ENCODE measurements at regions not wholly inside any gene's neighbourhood (a gene's known extent, or its start where the extent isn't known, plus 50 kb on each side); places are given as distances from the start of the nearest gene placed in this dataset.

DNA sequence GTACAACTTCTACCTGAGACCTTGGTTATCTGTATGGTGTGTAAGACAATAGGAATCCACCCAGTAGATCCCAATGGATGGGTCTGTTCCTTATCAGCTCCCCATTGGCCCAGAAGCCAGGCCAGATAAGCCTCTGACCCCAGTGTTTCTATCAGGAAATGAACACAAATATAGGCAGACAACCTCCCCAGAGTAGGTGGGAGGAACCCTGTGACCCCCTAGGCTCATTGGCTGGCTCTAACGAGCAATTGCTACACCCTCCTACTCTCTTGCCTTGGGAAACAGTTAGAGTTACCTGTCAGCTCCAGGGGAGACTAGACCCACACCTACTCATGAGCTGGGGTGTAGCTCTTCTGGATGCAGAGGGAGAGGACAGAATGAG, 299.9 kb downstream of the UACA start:
- Histone ChIP-seq H3K4me1 (ENCODE audit: control insufficient read depth, insufficient read depth, low read length) (peaks cover 24% of the 10 kb centered on the region), H3K9me3 (ENCODE audit: control insufficient read depth, low read length) (no peaks in the 10 kb centered on the region), H3K27me3 (replicated peaks; ENCODE audit: control insufficient read depth, insufficient read depth, low read length) (peaks cover 22% of the 10 kb centered on the region), H3K9ac (ENCODE audit: low read length) (no peak overlapping the region), H3K4me3 (ENCODE audit: low read length) (no peak overlapping the region), H3K36me3 (ENCODE audit: control insufficient read depth, insufficient read depth, low read length, severe bottlenecking) (no peaks in the 10 kb centered on the region)
- DNase-seq (ENCODE audit: low read depth) = no peak

DNA sequence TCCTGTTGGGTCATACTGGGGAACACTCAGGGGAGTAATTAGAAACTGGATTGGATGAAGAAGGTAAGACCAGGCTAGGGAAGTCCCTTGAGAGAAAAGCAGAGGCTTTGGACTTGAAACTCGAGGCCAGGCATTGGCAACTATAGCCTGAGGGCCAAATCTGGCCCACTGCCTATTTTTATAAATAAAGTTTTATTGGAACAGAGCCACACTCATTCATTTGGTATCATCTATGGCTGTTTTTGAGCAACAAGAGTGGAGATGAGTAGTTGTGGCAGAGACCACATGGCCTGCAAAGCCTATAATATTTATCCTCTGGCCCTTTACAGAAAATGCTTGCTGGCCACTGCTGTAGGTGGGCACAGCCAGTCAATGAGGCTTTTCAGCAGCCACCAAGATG, 301.4 kb downstream of the UACA start:
- Histone ChIP-seq H3K4me3 (ENCODE audit: low read length) (no peak overlapping the region), H3K36me3 (ENCODE audit: control insufficient read depth, insufficient read depth, low read length, severe bottlenecking) (no peaks in the 10 kb centered on the region), H3K27me3 (replicated peaks; ENCODE audit: control insufficient read depth, insufficient read depth, low read length) (peaks cover 17% of the 10 kb centered on the region), H3K9ac (ENCODE audit: low read length) (no peak overlapping the region), H3K4me1 (ENCODE audit: control insufficient read depth, insufficient read depth, low read length) (peaks cover 24% of the 10 kb centered on the region), H3K9me3 (ENCODE audit: control insufficient read depth, low read length) (no peaks in the 10 kb centered on the region)
- no peak for DNase-seq (ENCODE audit: low read depth)

DNA sequence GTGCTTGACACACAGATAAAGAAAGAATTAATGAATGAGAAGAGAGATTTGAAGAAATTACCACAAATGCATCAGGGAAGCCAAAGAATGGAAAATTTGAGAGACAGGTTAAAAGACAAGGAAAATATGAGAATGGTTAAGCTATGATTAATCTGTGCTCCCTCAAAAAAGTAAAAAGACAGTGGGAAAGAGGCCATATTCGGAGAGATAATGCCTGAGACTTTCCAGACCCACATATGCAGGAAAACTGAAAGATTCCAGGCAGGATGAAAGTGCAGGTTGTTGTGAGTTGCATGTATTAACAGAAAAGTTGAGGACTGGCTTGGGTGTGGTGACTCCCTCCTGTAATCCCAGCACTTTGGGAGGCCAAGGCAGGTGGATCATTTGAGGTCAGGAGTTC, 302.3 kb downstream of the UACA start:
- Histone ChIP-seq H3K9ac (ENCODE audit: low read length) (no peak overlapping the region), H3K4me3 (ENCODE audit: low read length) (no peak overlapping the region), H3K27me3 (replicated peaks; ENCODE audit: control insufficient read depth, insufficient read depth, low read length) (peaks cover 17% of the 10 kb centered on the region), H3K9me3 (ENCODE audit: control insufficient read depth, low read length) (no peaks in the 10 kb centered on the region), H3K36me3 (ENCODE audit: control insufficient read depth, insufficient read depth, low read length, severe bottlenecking) (no peaks in the 10 kb centered on the region), H3K4me1 (ENCODE audit: control insufficient read depth, insufficient read depth, low read length) (peaks cover 24% of the 10 kb centered on the region)
- no peak for DNase-seq (ENCODE audit: low read depth)

DNA sequence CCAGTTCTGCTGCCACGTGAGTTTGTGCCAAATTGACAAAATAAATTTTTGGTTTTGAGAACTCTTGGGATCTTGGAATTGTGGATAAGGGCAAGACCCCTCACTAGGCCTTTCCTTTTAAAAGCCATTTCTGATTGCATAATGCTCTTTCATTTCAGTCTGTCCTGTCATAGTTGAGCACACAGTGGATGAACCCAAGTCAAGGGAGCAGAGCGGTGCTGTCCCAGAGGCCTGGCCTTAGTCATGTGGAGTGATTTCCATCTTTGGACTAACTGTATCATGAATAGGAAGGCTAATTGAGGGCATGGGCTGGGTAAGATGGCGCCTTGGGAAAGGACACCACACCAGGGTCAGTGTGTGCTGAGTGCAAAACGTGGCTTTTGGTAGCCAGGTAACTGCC, 304.0 kb downstream of the UACA start:
- no peaks in the 10 kb centered on the region for H3K36me3 ChIP-seq (ENCODE audit: control insufficient read depth, insufficient read depth, low read length, severe bottlenecking)
- peaks cover 24% of the 10 kb centered on the region for H3K4me1 ChIP-seq (ENCODE audit: control insufficient read depth, insufficient read depth, low read length)
- no peaks in the 10 kb centered on the region for H3K9me3 ChIP-seq (ENCODE audit: control insufficient read depth, low read length)
- peaks cover 11% of the 10 kb centered on the region for H3K27me3 ChIP-seq (replicated peaks; ENCODE audit: control insufficient read depth, insufficient read depth, low read length)
- no peak overlapping the region for H3K9ac ChIP-seq (ENCODE audit: low read length)
- no peak overlapping the region for H3K4me3 ChIP-seq (ENCODE audit: low read length)
- no peak for DNase-seq (ENCODE audit: low read depth)

DNA sequence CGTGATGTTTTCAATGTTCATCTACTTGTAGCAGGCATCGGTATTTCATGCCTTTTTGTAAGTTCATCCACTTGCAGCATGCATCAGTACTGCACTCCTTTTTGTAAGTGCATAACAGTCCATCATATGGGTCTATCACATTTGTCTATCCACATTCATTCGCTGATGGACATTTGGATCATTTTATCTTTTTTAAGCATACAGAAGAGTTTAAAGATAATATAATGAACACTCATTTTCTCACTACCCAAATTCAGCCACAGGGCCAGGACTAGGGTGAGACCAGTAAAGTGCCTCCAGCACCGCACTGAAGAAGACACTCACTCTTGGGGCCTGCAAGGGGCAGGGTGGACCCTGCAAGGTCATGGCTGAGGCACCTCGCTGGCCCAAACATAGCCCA, 309.6 kb downstream of the UACA start:
- no peak for DNase-seq (ENCODE audit: low read depth)
- Histone ChIP-seq H3K4me3 (ENCODE audit: low read length) (no peak overlapping the region), H3K9me3 (ENCODE audit: control insufficient read depth, low read length) (no peaks in the 10 kb centered on the region), H3K36me3 (ENCODE audit: control insufficient read depth, insufficient read depth, low read length, severe bottlenecking) (no peaks in the 10 kb centered on the region), H3K27me3 (replicated peaks; ENCODE audit: control insufficient read depth, insufficient read depth, low read length) (peaks cover 30% of the 10 kb centered on the region), H3K9ac (ENCODE audit: low read length) (no peak overlapping the region), H3K4me1 (ENCODE audit: control insufficient read depth, insufficient read depth, low read length) (no peaks in the 10 kb centered on the region)

DNA sequence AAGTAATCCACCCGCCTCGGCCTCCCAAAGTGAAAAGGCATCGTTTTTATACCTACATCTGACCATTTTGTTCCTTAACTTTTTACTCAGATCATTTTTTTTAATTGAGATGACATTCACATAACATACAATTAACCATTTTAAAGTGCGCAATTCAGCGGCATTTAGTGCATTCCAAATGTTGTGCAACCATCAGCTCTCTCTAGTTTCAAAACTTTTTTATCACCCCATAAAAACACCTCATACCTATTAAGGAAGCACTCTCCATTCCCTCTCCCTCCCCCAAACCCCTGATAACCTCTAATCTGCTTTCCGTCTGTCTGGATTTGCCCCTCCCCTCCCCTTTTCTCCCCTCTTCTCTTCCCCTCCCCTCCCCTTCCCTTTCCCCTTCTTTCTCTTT, 310.1 kb downstream of the UACA start:
- no peaks in the 10 kb centered on the region for H3K4me1 ChIP-seq (ENCODE audit: control insufficient read depth, insufficient read depth, low read length)

DNA sequence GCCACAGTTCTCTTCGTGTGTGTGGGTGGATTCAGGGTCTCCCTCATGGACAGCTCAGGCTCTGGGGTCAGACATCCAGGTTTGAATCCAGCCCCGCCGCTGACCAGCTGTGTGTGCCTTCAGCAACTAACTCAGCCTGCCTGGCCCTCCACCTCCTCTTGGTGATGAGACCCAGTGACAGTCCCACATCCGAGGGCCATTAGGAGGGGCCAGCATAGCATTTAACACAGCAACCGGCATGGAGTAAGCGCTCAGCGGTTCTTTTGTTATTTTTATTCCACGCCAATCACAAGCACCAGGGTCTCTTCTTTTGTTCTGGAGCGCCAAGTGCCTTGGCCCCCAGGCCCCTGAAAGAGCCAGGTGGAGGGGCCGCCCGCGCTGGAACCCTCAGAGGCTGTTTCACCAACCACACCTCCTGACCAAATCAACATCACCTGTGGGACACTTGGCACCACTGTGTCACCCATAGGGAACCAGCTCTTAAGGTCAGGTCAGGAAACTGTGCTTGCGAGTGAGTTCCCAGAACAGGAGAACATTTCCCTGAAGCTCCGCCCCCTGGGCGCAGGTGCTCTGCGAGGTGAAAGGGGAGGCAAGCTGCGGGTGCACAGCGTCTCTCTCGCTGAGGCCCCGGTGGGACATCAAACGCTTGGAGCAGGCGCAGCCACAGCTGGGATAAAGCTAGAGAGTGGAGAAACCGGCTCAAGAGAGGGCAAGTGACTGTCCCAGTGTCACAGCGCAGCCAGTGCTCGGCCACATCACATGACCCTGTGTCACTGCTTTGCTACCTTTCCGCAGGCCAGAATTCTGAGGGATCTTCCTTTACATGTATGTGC, 311.3 kb downstream of the UACA start:
- no peak for DNase-seq (ENCODE audit: low read depth)

More for the DNA sequence above, 310.1 kb downstream of the UACA start:
- H3K36me3 ChIP-seq (ENCODE audit: control insufficient read depth, insufficient read depth, low read length, severe bottlenecking) = no peaks in the 10 kb centered on the region
- H3K4me3 ChIP-seq (ENCODE audit: low read length) = no peak overlapping the region
- no peak overlapping the region for H3K9ac ChIP-seq (ENCODE audit: low read length)
- DNase-seq (ENCODE audit: low read depth) = no peak
- H3K27me3 ChIP-seq (replicated peaks; ENCODE audit: control insufficient read depth, insufficient read depth, low read length) = peaks cover 32% of the 10 kb centered on the region
- H3K9me3 ChIP-seq (ENCODE audit: control insufficient read depth, low read length) = no peaks in the 10 kb centered on the region

DNA sequence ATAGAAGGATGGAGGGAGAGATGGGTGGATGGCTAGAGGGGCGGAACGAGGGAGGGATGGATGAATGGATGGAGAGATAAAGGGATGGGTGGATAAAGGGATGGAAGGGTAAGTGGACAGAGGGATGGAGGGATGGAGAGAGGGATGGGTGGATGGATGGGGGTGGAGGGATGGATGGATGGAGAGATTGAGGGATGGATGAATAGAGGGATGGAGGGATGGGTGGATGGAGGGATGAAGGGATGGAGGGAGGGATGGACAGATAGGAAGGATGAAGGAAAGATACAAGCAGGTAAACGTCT, 313.3 kb downstream of the UACA start:
- no peak for DNase-seq (ENCODE audit: low read depth)
- Histone ChIP-seq H3K4me3 (ENCODE audit: low read length) (no peak overlapping the region), H3K27me3 (replicated peaks; ENCODE audit: control insufficient read depth, insufficient read depth, low read length) (peaks cover 35% of the 10 kb centered on the region), H3K9me3 (ENCODE audit: control insufficient read depth, low read length) (no peaks in the 10 kb centered on the region), H3K9ac (ENCODE audit: low read length) (no peak overlapping the region), H3K36me3 (ENCODE audit: control insufficient read depth, insufficient read depth, low read length, severe bottlenecking) (no peaks in the 10 kb centered on the region), H3K4me1 (ENCODE audit: control insufficient read depth, insufficient read depth, low read length) (peaks cover 13% of the 10 kb centered on the region)

More for the DNA sequence above, 311.3 kb downstream of the UACA start:
- peaks cover 32% of the 10 kb centered on the region for H3K27me3 ChIP-seq (replicated peaks; ENCODE audit: control insufficient read depth, insufficient read depth, low read length)
- H3K36me3 ChIP-seq (ENCODE audit: control insufficient read depth, insufficient read depth, low read length, severe bottlenecking) = no peaks in the 10 kb centered on the region
- H3K9ac ChIP-seq (ENCODE audit: low read length) = no peak overlapping the region
- no peak overlapping the region for H3K4me3 ChIP-seq (ENCODE audit: low read length)
- H3K9me3 ChIP-seq (ENCODE audit: control insufficient read depth, low read length) = no peaks in the 10 kb centered on the region
- peaks cover 11% of the 10 kb centered on the region for H3K4me1 ChIP-seq (ENCODE audit: control insufficient read depth, insufficient read depth, low read length)

DNA sequence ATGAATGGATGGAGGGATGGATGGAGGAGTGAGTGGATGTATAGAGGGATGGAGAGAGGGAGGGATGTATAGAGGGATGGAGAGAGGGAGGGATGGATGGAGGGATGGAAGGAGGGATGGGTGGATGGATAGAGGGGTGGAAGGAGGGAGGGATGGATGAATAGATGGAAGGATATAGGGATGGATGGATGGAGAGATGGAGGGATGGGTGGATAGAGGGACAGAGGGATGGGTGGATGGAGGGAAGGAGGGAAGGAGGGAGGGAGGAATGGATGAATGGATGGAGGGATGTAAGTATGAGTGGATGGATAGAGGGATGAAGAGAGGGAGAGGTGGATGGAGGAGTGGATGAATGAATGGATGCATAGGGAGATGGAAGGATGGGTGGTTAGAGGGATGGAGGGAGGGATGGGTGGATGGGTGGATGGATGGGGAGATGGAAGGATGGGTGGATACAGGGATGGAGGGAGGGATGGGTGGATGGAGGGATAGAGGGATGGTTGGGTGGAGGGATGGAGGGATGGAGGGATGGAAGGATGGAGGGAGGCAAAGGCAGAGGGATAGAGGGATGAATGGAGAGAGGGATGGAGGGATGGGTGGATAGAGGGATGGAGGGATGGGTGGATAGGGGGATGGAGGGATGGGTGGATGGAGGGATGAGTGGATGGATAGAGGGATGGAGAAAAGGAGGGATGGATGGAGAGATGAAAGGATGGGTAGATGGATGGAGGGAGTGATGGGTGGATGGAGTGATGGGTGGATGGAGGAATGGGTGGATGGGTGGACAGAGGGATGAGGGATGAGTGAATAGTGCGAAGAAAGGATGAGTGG, 313.8 kb downstream of the UACA start:
- H3K4me3 ChIP-seq (ENCODE audit: low read length) = no peak overlapping the region
- no peaks in the 10 kb centered on the region for H3K36me3 ChIP-seq (ENCODE audit: control insufficient read depth, insufficient read depth, low read length, severe bottlenecking)
- no peaks in the 10 kb centered on the region for H3K9me3 ChIP-seq (ENCODE audit: control insufficient read depth, low read length)
- H3K4me1 ChIP-seq (ENCODE audit: control insufficient read depth, insufficient read depth, low read length) = peaks cover 13% of the 10 kb centered on the region
- peaks cover 40% of the 10 kb centered on the region for H3K27me3 ChIP-seq (replicated peaks; ENCODE audit: control insufficient read depth, insufficient read depth, low read length)
- DNase-seq (ENCODE audit: low read depth) = no peak
- H3K9ac ChIP-seq (ENCODE audit: low read length) = no peak overlapping the region

DNA sequence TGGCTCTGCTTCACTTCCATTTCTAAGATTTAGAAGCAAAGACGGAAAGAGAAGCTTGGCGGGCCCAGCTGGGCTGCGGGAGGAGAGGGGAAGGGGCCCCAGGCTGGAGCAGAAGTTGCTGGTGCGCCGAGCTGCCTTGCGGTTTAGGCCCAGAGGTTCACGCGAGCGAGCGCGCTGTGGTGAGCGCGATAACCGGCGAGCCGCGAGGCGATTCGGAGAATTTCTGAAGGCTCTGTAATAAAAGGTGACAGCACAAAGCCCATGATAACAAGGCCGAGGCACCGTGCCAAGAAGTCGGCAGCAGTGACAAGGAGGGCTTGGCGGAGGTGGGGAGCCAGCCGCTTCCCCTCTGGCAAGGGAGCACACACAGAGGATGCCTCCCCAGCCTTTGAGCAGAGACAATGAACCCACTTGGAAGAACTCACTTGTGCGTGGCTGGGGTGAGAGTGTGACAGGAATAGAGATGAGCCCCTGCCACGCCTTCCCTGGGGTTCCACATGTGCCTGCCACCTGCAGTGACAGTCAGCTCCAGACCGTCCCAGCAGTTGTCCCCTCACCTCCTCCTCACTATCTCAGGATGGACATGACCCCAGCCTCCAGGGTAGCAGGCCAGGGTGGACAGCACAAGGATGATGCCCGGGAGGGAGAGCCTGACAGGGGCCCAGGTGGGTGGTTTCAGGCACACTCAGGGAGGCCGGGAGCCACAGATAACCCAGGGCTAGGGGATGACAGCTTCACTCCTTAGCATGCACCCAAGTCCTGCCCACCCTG, 315.2 kb downstream of the UACA start:
- peaks cover 54% of the 10 kb centered on the region for H3K27me3 ChIP-seq (replicated peaks; ENCODE audit: control insufficient read depth, insufficient read depth, low read length)
- no peak overlapping the region for H3K9ac ChIP-seq (ENCODE audit: low read length)
- no peak for DNase-seq (ENCODE audit: low read depth)
- no peak overlapping the region for H3K4me3 ChIP-seq (ENCODE audit: low read length)
- no peaks in the 10 kb centered on the region for H3K9me3 ChIP-seq (ENCODE audit: control insufficient read depth, low read length)
- no peaks in the 10 kb centered on the region for H3K36me3 ChIP-seq (ENCODE audit: control insufficient read depth, insufficient read depth, low read length, severe bottlenecking)
- peaks cover 13% of the 10 kb centered on the region for H3K4me1 ChIP-seq (ENCODE audit: control insufficient read depth, insufficient read depth, low read length)

DNA sequence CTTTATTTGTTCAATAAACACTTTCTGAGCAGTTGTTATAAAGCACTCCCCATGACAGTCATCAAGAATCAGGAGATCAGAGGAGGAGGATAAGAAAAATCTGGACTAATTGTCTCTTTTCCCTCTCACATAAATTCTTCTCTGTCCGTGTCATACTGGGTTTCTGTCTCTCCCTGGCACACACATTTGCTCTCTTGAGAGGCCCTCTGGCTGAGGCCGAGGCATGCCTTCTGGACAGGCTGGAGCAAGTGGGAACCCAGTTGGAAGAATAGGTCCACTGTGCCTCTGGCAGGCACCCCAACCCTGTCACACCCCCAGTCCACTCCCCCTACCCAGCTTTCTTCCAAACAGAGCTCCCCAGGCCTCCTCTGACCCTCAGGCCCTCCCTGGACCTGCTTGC, 315.8 kb downstream of the UACA start:
- H3K4me1 ChIP-seq (ENCODE audit: control insufficient read depth, insufficient read depth, low read length) = peaks cover 13% of the 10 kb centered on the region
- peaks cover 56% of the 10 kb centered on the region for H3K27me3 ChIP-seq (replicated peaks; ENCODE audit: control insufficient read depth, insufficient read depth, low read length)
- H3K4me3 ChIP-seq (ENCODE audit: low read length) = no peak overlapping the region
- no peak for DNase-seq (ENCODE audit: low read depth)
- H3K9me3 ChIP-seq (ENCODE audit: control insufficient read depth, low read length) = no peaks in the 10 kb centered on the region
- no peaks in the 10 kb centered on the region for H3K36me3 ChIP-seq (ENCODE audit: control insufficient read depth, insufficient read depth, low read length, severe bottlenecking)
- no peak overlapping the region for H3K9ac ChIP-seq (ENCODE audit: low read length)

Measured in adipocyte (in vitro differentiated cells).